ENCODE measurements at regions not wholly inside any gene's neighbourhood (a gene's known extent, or its start where the extent isn't known, plus 50 kb on each side); places are given as distances from the start of the nearest gene placed in this dataset.

DNA sequence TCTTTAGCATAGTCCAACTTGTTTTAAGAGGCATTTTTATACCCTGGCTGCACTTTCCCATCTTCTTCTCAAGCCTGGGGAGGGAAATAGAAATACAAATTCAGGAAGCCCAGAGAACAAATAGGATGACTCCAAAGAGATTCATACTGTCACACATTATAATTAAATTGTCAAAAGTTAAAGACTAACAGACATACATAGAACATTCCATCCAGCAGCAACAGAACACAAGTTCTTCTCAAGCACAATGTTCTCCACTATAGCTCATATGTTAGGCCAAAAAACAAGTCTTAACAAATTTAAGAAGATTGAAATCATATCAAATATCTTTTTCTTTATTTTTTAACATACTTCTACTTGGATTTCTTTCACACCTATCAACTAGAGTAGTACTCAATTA, 75.7 kb downstream of the ANKRD7 start:
- no peak for TF ChIP-seq POLR2A (IDR thresholded peaks at IDR 0.05; ENCODE audit: low read length)
- TF ChIP-seq CTCF (IDR thresholded peaks at IDR 0.05), result no peak
- TF ChIP-seq RCOR1 (IDR thresholded peaks at IDR 0.05; ENCODE audit: low read depth, low read length), result no peak
- TF ChIP-seq POLR2AphosphoS2 (conservative IDR thresholded peaks at IDR 0.05; ENCODE audit: low read length), result no peak
- no peak for TF ChIP-seq HDAC2 (IDR thresholded peaks at IDR 0.05)
